ENCODE measurements at regions not wholly inside any gene's neighbourhood (a gene's known extent, or its start where the extent isn't known, plus 50 kb on each side); places are given as distances from the start of the nearest gene placed in this dataset.

GRCh38 chr5:102700120-102700831 is 54.8 kb upstream of the PAM start:
- TF ChIP-seq CTCF (IDR thresholded peaks at IDR 0.05) (no peak), POLR2A (IDR thresholded peaks at IDR 0.05) (no peak), EP300 (IDR thresholded peaks at IDR 0.05) (no peak)
- Histone ChIP-seq H3K9me3 (no peaks in the 10 kb centered on the region), H3K4me1 (no peaks in the 10 kb centered on the region), H3K27me3 (no peaks in the 10 kb centered on the region), H3K4me3 (no peak overlapping the region), H3K27ac (no peak overlapping the region), H3K36me3 (no peaks in the 10 kb centered on the region)
- no peak for DNase-seq (ENCODE audit: low spot score in 2 of 2)
- WGBS, 2 donors, result 42 to 45% methylated on average over 1 of the region's 1 CpG

DNA sequence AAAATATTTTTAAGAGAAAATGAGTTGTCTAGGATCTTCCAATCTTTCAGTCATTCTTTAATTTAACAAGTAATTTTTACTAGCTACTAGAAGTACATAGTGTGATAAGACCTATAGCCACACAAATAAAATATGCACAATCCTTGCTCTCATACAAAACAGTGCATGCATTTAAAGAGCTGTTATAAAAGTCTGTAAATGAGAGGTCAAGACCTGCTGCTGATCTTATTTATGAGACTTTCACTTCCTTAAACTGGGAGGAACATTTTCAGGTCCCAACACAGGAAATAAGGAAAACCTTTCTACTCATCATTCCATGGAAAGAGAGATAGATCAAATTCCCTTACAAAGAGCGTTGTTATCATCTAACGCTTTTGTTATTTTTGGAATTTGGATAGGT is 54.2 kb upstream of the PAM start:
- 40 to 42% methylated on average over 2 of the region's 2 CpGs for WGBS, 2 donors
- Histone ChIP-seq H3K4me3 (no peak overlapping the region), H3K36me3 (no peaks in the 10 kb centered on the region), H3K4me1 (no peaks in the 10 kb centered on the region), H3K27ac (no peak overlapping the region), H3K9me3 (no peaks in the 10 kb centered on the region), H3K27me3 (no peaks in the 10 kb centered on the region)
- no peak for TF ChIP-seq POLR2A (IDR thresholded peaks at IDR 0.05)
- no peak for TF ChIP-seq CTCF (IDR thresholded peaks at IDR 0.05)
- TF ChIP-seq EP300 (IDR thresholded peaks at IDR 0.05), result no peak
- DNase-seq (ENCODE audit: low spot score in 2 of 2), result no peak

GRCh38 chr5:102701748-102702147 is 53.4 kb upstream of the PAM start:
- DNase-seq (ENCODE audit: low spot score in 2 of 2), result no peak
- Histone ChIP-seq H3K9me3 (no peaks in the 10 kb centered on the region), H3K4me1 (no peaks in the 10 kb centered on the region), H3K27ac (no peak overlapping the region), H3K36me3 (no peaks in the 10 kb centered on the region), H3K4me3 (no peak overlapping the region), H3K27me3 (no peaks in the 10 kb centered on the region)
- TF ChIP-seq EP300 (IDR thresholded peaks at IDR 0.05), result no peak
- no peak for TF ChIP-seq POLR2A (IDR thresholded peaks at IDR 0.05)
- no peak for TF ChIP-seq CTCF (IDR thresholded peaks at IDR 0.05)
